ENCODE measurements at regions not wholly inside any gene's neighbourhood (a gene's known extent, or its start where the extent isn't known, plus 50 kb on each side); places are given as distances from the start of the nearest gene placed in this dataset.

- TF ChIP-seq, protein P1, sequence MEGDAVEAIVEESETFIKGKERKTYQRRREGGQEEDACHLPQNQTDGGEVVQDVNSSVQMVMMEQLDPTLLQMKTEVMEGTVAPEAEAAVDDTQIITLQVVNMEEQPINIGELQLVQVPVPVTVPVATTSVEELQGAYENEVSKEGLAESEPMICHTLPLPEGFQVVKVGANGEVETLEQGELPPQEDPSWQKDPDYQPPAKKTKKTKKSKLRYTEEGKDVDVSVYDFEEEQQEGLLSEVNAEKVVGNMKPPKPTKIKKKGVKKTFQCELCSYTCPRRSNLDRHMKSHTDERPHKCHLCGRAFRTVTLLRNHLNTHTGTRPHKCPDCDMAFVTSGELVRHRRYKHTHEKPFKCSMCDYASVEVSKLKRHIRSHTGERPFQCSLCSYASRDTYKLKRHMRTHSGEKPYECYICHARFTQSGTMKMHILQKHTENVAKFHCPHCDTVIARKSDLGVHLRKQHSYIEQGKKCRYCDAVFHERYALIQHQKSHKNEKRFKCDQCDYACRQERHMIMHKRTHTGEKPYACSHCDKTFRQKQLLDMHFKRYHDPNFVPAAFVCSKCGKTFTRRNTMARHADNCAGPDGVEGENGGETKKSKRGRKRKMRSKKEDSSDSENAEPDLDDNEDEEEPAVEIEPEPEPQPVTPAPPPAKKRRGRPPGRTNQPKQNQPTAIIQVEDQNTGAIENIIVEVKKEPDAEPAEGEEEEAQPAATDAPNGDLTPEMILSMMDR (IDR thresholded peaks at IDR 0.05 in 8 of 11, conservative IDR thresholded peaks at IDR 0.05 in 3 of 11) = no peak
- TF ChIP-seq POLR2AphosphoS5 (IDR thresholded peaks at IDR 0.05) = no peak
- no peak for TF ChIP-seq POLR2A (IDR thresholded peaks at IDR 0.05)
These were observed 1040.0 kb downstream of the TBC1D22A start for GRCh38 chr22:47802421-47802820.

All from spleen (tissue), 7 donors.